SK-N-SH (cell line): ENCODE measurements at regions not wholly inside any gene's neighbourhood (a gene's known extent, or its start where the extent isn't known, plus 50 kb on each side); places are given as distances from the start of the nearest gene placed in this dataset.

Source experiments
- CTCF ChIA-PET: fragments of 300-600, 350-600 bp; formaldehyde crosslinking; extraction: SDS; loops from one replicate; lab custom pipeline; 2021; lab: Yijun Ruan, JAX
- POLR2A ChIA-PET: fragments of 350-600 bp; sonication (Branson Sonifier 250); formaldehyde crosslinking; extraction: SDS; loops from one replicate; lab custom pipeline; 2020; ENCODE audit warnings: antibody characterized with exemption, inconsistent platforms; lab: Yijun Ruan, JAX
- DNase-seq: peaks from one replicate; pipeline ENCODE4 v3.0.0; 2012
- H2AFZ ChIP-seq: fragments of 200-600 bp; sonication (generic); 2 replicates; pipeline ENCODE4 v1.8.1; 2016; ENCODE audit warnings: antibody characterized with exemption, mild to moderate bottlenecking, low read depth
- H3F3A ChIP-seq: fragments of 200-600 bp; sonication (generic); replicated peaks from 2 replicates; pipeline ENCODE3; 2016; ENCODE audit warnings: antibody characterized with exemption, mild to moderate bottlenecking; ENCODE audit not compliant: insufficient read depth
- H3K27ac ChIP-seq, 2 experiments: fragments of 200-500 bp in 1 of 2; fragments of 200-600 bp in 1 of 2; sonication (Bioruptor generic) in 1 of 2; sonication (generic), shearing (Covaris generic) in 1 of 2; 2 replicates each; pipeline versions ENCODE4 v1.5.1 to v1.6.1; 2014 to 2016; ENCODE audit warnings: low read depth in 2 of 2, inconsistent platforms in 1 of 2, low read length in 1 of 2, mild to moderate bottlenecking in 1 of 2, mixed read lengths in 1 of 2
- H3K27me3 ChIP-seq: fragments of 200-600 bp; sonication (generic), shearing (Covaris generic); 2 replicates; pipeline ENCODE4 v1.6.1; 2016; ENCODE audit warnings: mixed run types; ENCODE audit not compliant: insufficient read depth
- H3K36me3 ChIP-seq, 2 experiments: fragments of 200-500 bp in 1 of 2; fragments of 200-600 bp in 1 of 2; sonication (Bioruptor generic) in 1 of 2; sonication (generic) in 1 of 2; replicated peaks in 1 of 2; 2 replicates each; pipeline versions ENCODE3 to v1.5.1; 2014 to 2016; ENCODE audit warnings: low read length in 1 of 2, mild to moderate bottlenecking in 1 of 2; ENCODE audit not compliant: insufficient read depth in 2 of 2, control insufficient read depth in 1 of 2
- H3K4me1 ChIP-seq, 2 experiments: fragments of 200-500 bp in 1 of 2; fragments of 200-600 bp in 1 of 2; sonication (Bioruptor generic) in 1 of 2; sonication (generic), shearing (Covaris generic) in 1 of 2; 2 replicates each; pipeline versions ENCODE4 v1.5.1 to v1.6.1; 2014 to 2016; ENCODE audit warnings: low read depth in 1 of 2, low read length in 1 of 2, mixed run types in 1 of 2; ENCODE audit not compliant: insufficient read depth in 2 of 2, control insufficient read depth in 1 of 2
- H3K4me2 ChIP-seq: fragments of 200-600 bp; sonication (generic), shearing (Covaris generic); 2 replicates; pipeline ENCODE4 v1.6.1; 2017; ENCODE audit warnings: mixed run types
- H3K4me3 ChIP-seq, 2 experiments: fragments of 200-500 bp in 1 of 2; fragments of 200-600 bp in 1 of 2; sonication (Bioruptor generic) in 1 of 2; sonication (generic), shearing (Covaris generic) in 1 of 2; 2 replicates each; pipeline versions ENCODE4 v1.5.1 to v1.8.1; 2014 to 2016; ENCODE audit warnings: low read depth in 2 of 2, inconsistent platforms in 1 of 2, low read length in 1 of 2, mild to moderate bottlenecking in 1 of 2, mixed read lengths in 1 of 2, moderate library complexity in 1 of 2
- H3K79me2 ChIP-seq: fragments of 200-600 bp; sonication (generic); 2 replicates; pipeline ENCODE4 v1.8.1; 2017; ENCODE audit warnings: mild to moderate bottlenecking; ENCODE audit not compliant: insufficient read depth
- H3K9ac ChIP-seq: fragments of 200-600 bp; sonication (generic); 2 replicates; pipeline ENCODE4 v1.6.1; 2017; ENCODE audit warnings: mixed run types
- H3K9me2 ChIP-seq: fragments of 200-600 bp; sonication (generic); 2 replicates; pipeline ENCODE4 v1.6.1; 2017; ENCODE audit warnings: mixed run types
- H3K9me3 ChIP-seq: fragments of 200-600 bp; sonication (generic); 2 replicates; pipeline ENCODE4 v1.6.1; 2017; ENCODE audit warnings: mixed run types, mild to moderate bottlenecking, moderate library complexity
- H4K20me1 ChIP-seq: fragments of 200-600 bp; sonication (generic); 2 replicates; pipeline ENCODE4 v1.6.1; 2017; ENCODE audit warnings: mild to moderate bottlenecking, mixed run types; ENCODE audit not compliant: insufficient read depth
- ELF1 ChIP-seq: IDR thresholded peaks from 2 replicates; pipeline ENCODE4 v1.4.0; 2012
- FOSL2 ChIP-seq: IDR thresholded peaks from 2 replicates; pipeline ENCODE4 v1.4.0; 2012; ENCODE audit warnings: low read depth, mild to moderate bottlenecking, moderate library complexity, borderline replicate concordance
- FOXM1 ChIP-seq: IDR thresholded peaks from 2 replicates; pipeline ENCODE4 v1.4.0; 2012; ENCODE audit warnings: low read depth, mild to moderate bottlenecking
- GABPA ChIP-seq: IDR thresholded peaks from 2 replicates; pipeline ENCODE4 v1.4.0; 2012; ENCODE audit warnings: low read depth, mild to moderate bottlenecking
- GATA2 ChIP-seq: sonication (generic); formaldehyde crosslinking; IDR thresholded peaks from 2 replicates; pipeline ENCODE4 v1.5.0; 2020; ENCODE audit warnings: mild to moderate bottlenecking, missing genetic modification reagents
- JUND ChIP-seq: IDR thresholded peaks from 2 replicates; pipeline ENCODE4 v1.4.0; 2012
- NFIC ChIP-seq: IDR thresholded peaks from 2 replicates; pipeline ENCODE4 v1.4.0; 2012; ENCODE audit warnings: borderline replicate concordance
- RAD21 ChIP-seq: IDR thresholded peaks from 2 replicates; pipeline ENCODE4 v1.6.1; 2012; ENCODE audit warnings: mild to moderate bottlenecking, low read length
- RCOR1 ChIP-seq: fragments of 150-350 bp; IDR thresholded peaks from 2 replicates; pipeline ENCODE4 v1.6.1; 2017; ENCODE audit warnings: antibody characterized with exemption, low read length
- RXRA ChIP-seq: IDR thresholded peaks from 2 replicates; pipeline ENCODE4 v1.4.0; 2012; ENCODE audit warnings: low read depth, mild to moderate bottlenecking, borderline replicate concordance
- TAF1 ChIP-seq: IDR thresholded peaks from 2 replicates; pipeline ENCODE4 v1.6.1; 2012; ENCODE audit warnings: low read depth, mild to moderate bottlenecking, low read length, moderate library complexity, borderline replicate concordance
- TCF12 ChIP-seq: IDR thresholded peaks from 2 replicates; pipeline ENCODE4 v1.4.0; 2012
- TEAD4 ChIP-seq: IDR thresholded peaks from 2 replicates; pipeline ENCODE4 v1.4.0; 2012; ENCODE audit warnings: mild to moderate bottlenecking, borderline replicate concordance; ENCODE audit not compliant: insufficient read depth
- YY1 ChIP-seq: IDR thresholded peaks from 2 replicates; pipeline ENCODE4 v1.4.0; 2012; ENCODE audit warnings: low read depth, mild to moderate bottlenecking
- WGBS: methylation state at CpG from one replicate; pipeline ENCODE4 v1.1.6; 2017; ENCODE audit warnings: low lambda C conversion rate; 5-methylcytosine and 5-hydroxymethylcytosine counted together
- TF ChIP-seq, protein P1 (sequence below): IDR thresholded peaks from 2 replicates; pipeline ENCODE4 v1.4.0; 2012; ENCODE audit warnings: low read depth
- TF ChIP-seq, protein P2 (sequence below): fragments of 200-600 bp; sonication (generic); IDR thresholded peaks from 2 replicates; pipeline ENCODE4 v1.6.1; 2017; ENCODE audit warnings: antibody characterized with exemption, mild to moderate bottlenecking, moderate library complexity
- TF ChIP-seq, protein P3 (sequence below): IDR thresholded peaks from 2 replicates; pipeline ENCODE4; 2012
- TF ChIP-seq, protein P4 (sequence below): IDR thresholded peaks from 2 replicates; pipeline ENCODE4 v1.6.1; 2012; ENCODE audit warnings: mild to moderate bottlenecking, low read depth, low read length, moderate library complexity
- TF ChIP-seq, protein P5 (sequence below): IDR thresholded peaks from 2 replicates; pipeline ENCODE4 v1.4.0; 2012; ENCODE audit warnings: low read depth, borderline replicate concordance

DNA sequence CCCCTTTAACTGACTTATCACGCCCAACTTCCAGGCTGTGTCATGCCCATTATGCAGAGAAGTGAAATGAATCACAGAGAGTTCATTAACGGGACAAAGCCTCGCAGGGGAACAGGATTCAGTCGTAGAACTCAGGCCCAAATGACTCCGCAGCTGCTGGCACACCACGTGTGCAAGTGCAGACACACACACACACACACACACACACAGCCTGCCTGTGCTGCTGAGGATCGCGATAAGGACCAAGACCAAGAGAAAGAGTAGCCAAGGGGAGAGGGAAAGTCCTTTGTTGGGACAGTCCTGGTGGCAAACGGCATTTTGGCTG is 90.0 kb upstream of the TAF1B start:
- H3K79me2 ChIP-seq, result no peaks in the 10 kb centered on the region
- no peak overlapping the region for H3K9ac ChIP-seq
- no peaks in the 10 kb centered on the region for H4K20me1 ChIP-seq
- H3K9me2 ChIP-seq, result no peaks in the 10 kb centered on the region
- peaks cover 15 to 17% of the 10 kb centered on the region in 2 experiments; a peak in 3 of 4 replicates for H3K4me1 ChIP-seq
- H3K27ac ChIP-seq, result no peak overlapping the region
- peak overlapping the region; percentile 75; the same call in 1 of the 2 replicates for H2AFZ ChIP-seq
- WGBS, result 49% methylated on average over 9 of the region's 9 CpGs
- H3K4me2 ChIP-seq, result peak overlapping the region; percentile 36; the same call in 1 of the 2 replicates
- H3K9me3 ChIP-seq, result no peaks in the 10 kb centered on the region
- POLR2A ChIA-PET, result no interaction called here
- H3K36me3 ChIP-seq, result no peaks in the 10 kb centered on the region
- no peak overlapping the region for H3K4me3 ChIP-seq
- 0 out of 2 replicates have a peak, but pooled peaks cover 3% of the 10 kb centered on the region for H3K27me3 ChIP-seq
- H3F3A ChIP-seq, result no peaks in the 10 kb centered on the region
- CTCF ChIA-PET, result no interaction called here
- TF ChIP-seq FOSL2, result peak; percentile 11; the same call in 1 of the 2 replicates
- TF ChIP-seq YY1, result no peak
- TF ChIP-seq ELF1, result no peak
- TF ChIP-seq TEAD4, result no peak
- TF ChIP-seq, protein P1, sequence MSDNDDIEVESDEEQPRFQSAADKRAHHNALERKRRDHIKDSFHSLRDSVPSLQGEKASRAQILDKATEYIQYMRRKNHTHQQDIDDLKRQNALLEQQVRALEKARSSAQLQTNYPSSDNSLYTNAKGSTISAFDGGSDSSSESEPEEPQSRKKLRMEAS, result no peak
- TF ChIP-seq, protein P2, sequence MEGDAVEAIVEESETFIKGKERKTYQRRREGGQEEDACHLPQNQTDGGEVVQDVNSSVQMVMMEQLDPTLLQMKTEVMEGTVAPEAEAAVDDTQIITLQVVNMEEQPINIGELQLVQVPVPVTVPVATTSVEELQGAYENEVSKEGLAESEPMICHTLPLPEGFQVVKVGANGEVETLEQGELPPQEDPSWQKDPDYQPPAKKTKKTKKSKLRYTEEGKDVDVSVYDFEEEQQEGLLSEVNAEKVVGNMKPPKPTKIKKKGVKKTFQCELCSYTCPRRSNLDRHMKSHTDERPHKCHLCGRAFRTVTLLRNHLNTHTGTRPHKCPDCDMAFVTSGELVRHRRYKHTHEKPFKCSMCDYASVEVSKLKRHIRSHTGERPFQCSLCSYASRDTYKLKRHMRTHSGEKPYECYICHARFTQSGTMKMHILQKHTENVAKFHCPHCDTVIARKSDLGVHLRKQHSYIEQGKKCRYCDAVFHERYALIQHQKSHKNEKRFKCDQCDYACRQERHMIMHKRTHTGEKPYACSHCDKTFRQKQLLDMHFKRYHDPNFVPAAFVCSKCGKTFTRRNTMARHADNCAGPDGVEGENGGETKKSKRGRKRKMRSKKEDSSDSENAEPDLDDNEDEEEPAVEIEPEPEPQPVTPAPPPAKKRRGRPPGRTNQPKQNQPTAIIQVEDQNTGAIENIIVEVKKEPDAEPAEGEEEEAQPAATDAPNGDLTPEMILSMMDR, result no peak
- peak; percentile 47; the same call in 1 of the 2 replicates for TF ChIP-seq RXRA
- TF ChIP-seq JUND, result no peak
- TF ChIP-seq NFIC, result no peak
- TF ChIP-seq TCF12, result 0 out of 2 replicates have a peak, but pooled peaks have one; percentile 0
- no peak for DNase-seq

DNA sequence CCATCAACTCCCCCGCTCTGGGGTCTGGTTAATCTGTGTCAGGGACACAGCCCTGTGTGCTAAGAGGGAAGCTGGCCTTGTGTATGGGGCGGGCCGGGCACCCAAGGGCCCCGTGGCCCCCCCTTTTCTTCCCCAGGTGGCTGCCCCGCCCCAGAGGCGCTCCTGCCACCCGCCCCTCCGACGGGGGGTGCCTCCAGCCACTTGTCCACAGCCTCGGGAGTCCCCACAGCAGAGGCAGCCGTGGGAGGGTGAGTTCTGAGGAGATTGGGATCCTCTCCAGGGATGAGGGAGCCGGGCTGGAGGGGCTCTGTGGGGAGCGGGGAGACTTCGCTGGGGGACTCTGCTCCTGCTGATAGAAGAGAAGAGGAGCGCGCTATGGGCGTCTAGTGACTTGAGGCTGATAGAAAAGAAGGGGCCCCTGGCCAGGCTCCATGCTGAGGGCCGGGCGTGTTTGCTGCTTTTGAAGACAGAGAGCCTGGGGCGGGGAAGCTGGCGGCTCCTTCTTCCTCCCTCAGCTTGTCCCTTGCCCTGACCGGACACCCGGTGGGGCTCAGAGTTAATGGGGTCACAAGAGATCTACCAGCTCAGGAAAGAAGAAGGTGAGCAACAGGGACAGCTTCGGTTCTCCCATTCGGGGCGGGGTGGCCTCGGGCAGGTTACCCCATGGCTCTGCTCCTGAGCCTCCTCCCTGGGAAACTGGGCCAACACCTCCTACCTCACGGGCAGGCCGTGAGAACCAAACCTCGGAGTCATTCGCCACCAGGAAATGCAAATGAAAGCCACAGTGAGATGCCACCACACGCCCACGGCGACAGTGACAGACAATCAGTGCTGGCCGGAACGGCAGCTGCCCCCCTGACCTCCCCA is 89.4 kb upstream of the TAF1B start:
- Histone ChIP-seq H4K20me1 (no peaks in the 10 kb centered on the region), H3K79me2 (no peaks in the 10 kb centered on the region), H2AFZ (no peak overlapping the region), H3K36me3 (no peaks in the 10 kb centered on the region), H3K4me2 (peak overlapping the region; percentile 36; the same call in 1 of the 2 replicates), H3K27me3 (0 out of 2 replicates have a peak, but pooled peaks cover 10% of the 10 kb centered on the region), H3K9ac (no peak overlapping the region), H3K9me2 (no peaks in the 10 kb centered on the region), H3K27ac (no peak overlapping the region), H3K4me1 (peaks cover 15 to 17% of the 10 kb centered on the region in 2 experiments; a peak in 3 of 4 replicates), H3K9me3 (no peaks in the 10 kb centered on the region), H3F3A (no peaks in the 10 kb centered on the region), H3K4me3 (no peak overlapping the region)
- no peak for DNase-seq
- CTCF ChIA-PET, result interaction anchor here (1.2 to 9.4 kb wide), 2 partner anchors 16 to 318 kb away, joined by 3 to 101 read pairs; no protein-coding TSS in a partner anchor
- POLR2A ChIA-PET, result no interaction called here
- WGBS, result 87% methylated on average over 34 of the region's 36 CpGs
- TF ChIP-seq, protein P3, sequence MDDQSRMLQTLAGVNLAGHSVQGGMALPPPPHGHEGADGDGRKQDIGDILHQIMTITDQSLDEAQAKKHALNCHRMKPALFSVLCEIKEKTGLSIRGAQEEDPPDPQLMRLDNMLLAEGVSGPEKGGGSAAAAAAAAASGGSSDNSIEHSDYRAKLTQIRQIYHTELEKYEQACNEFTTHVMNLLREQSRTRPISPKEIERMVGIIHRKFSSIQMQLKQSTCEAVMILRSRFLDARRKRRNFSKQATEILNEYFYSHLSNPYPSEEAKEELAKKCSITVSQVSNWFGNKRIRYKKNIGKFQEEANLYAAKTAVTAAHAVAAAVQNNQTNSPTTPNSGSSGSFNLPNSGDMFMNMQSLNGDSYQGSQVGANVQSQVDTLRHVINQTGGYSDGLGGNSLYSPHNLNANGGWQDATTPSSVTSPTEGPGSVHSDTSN, result no peak
- TF ChIP-seq JUND (no peak), ELF1 (no peak), RXRA (no peak), RAD21 (no peak), YY1 (no peak), TAF1 (no peak), RCOR1 (no peak), GATA2 (CRISPR knock-in tag) (no peak), GABPA (no peak), FOSL2 (no peak), FOXM1 (no peak)
- TF ChIP-seq, protein P4, sequence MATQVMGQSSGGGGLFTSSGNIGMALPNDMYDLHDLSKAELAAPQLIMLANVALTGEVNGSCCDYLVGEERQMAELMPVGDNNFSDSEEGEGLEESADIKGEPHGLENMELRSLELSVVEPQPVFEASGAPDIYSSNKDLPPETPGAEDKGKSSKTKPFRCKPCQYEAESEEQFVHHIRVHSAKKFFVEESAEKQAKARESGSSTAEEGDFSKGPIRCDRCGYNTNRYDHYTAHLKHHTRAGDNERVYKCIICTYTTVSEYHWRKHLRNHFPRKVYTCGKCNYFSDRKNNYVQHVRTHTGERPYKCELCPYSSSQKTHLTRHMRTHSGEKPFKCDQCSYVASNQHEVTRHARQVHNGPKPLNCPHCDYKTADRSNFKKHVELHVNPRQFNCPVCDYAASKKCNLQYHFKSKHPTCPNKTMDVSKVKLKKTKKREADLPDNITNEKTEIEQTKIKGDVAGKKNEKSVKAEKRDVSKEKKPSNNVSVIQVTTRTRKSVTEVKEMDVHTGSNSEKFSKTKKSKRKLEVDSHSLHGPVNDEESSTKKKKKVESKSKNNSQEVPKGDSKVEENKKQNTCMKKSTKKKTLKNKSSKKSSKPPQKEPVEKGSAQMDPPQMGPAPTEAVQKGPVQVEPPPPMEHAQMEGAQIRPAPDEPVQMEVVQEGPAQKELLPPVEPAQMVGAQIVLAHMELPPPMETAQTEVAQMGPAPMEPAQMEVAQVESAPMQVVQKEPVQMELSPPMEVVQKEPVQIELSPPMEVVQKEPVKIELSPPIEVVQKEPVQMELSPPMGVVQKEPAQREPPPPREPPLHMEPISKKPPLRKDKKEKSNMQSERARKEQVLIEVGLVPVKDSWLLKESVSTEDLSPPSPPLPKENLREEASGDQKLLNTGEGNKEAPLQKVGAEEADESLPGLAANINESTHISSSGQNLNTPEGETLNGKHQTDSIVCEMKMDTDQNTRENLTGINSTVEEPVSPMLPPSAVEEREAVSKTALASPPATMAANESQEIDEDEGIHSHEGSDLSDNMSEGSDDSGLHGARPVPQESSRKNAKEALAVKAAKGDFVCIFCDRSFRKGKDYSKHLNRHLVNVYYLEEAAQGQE, result no peak
- TF ChIP-seq, protein P5, sequence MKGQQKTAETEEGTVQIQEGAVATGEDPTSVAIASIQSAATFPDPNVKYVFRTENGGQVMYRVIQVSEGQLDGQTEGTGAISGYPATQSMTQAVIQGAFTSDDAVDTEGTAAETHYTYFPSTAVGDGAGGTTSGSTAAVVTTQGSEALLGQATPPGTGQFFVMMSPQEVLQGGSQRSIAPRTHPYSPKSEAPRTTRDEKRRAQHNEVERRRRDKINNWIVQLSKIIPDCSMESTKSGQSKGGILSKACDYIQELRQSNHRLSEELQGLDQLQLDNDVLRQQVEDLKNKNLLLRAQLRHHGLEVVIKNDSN, result no peak
